Naive thymus-derived CD4-positive, alpha-beta T cell (primary cell): ENCODE measurements at regions not wholly inside any gene's neighbourhood (a gene's known extent, or its start where the extent isn't known, plus 50 kb on each side); places are given as distances from the start of the nearest gene placed in this dataset.

Experiments used
- ATAC-seq: fragments of 150-1000 bp; cut with Tn5 transposase; 2 replicates; pipeline ENCODE4 v1.10.0; 2021; ENCODE audit warnings: mild to moderate bottlenecking, moderate library complexity
- CTCF ChIA-PET: fragments of 350-600 bp; sonication (Branson Sonifier 250); formaldehyde crosslinking; loops from one replicate; lab custom pipeline; 2021; ENCODE audit warnings: antibody characterized with exemption; lab: Charles Lee
- POLR2A ChIA-PET: fragments of 350-600 bp; sonication (Branson Sonifier 250); formaldehyde crosslinking; loops from one replicate; lab custom pipeline; 2021; ENCODE audit warnings: antibody characterized with exemption, inconsistent platforms; lab: Charles Lee
- DNase-seq, 9 donors: peaks; one replicate each; pipeline versions ENCODE4 v3.0.0 to v3.0.0-alpha.2; 2020 to 2022; ENCODE audit warnings: mixed read lengths in 1 of 9
- H3K27ac ChIP-seq: one replicate; pipeline ENCODE4 v1.7.0; 2013; ENCODE audit warnings: mild to moderate bottlenecking, low read depth, low read length, moderate library complexity
- H3K27me3 ChIP-seq, 2 donors: one replicate each; pipeline ENCODE4 v1.7.0; 2013; ENCODE audit warnings: low read length in 2 of 2, mild to moderate bottlenecking in 2 of 2, moderate library complexity in 2 of 2; ENCODE audit not compliant: control insufficient read depth in 2 of 2, insufficient read depth in 2 of 2
- H3K36me3 ChIP-seq, 3 experiments: 1 replicate in 2 of 3; 2 replicates in 1 of 3; pipeline ENCODE4 v1.7.0; 2013; ENCODE audit warnings: low read length in 3 of 3, mild to moderate bottlenecking in 3 of 3, moderate library complexity in 1 of 3; ENCODE audit not compliant: insufficient read depth in 3 of 3, control insufficient read depth in 2 of 3
- H3K4me1 ChIP-seq, 2 donors: one replicate each; pipeline ENCODE4 v1.7.0; 2013; ENCODE audit warnings: low read length in 2 of 2, mild to moderate bottlenecking in 2 of 2, moderate library complexity in 1 of 2; ENCODE audit not compliant: control insufficient read depth in 2 of 2, insufficient read depth in 2 of 2
- H3K4me3 ChIP-seq: 2 replicates; pipeline ENCODE4 v1.7.0; 2013; ENCODE audit warnings: mild to moderate bottlenecking, low read length
- H3K9me3 ChIP-seq, 3 experiments: 1 replicate in 2 of 3; 2 replicates in 1 of 3; pipeline ENCODE4 v1.7.0; 2013; ENCODE audit warnings: low read length in 3 of 3; ENCODE audit not compliant: control insufficient read depth in 2 of 3
- H3K27ac Mint-ChIP-seq, 9 donors: one replicate each; pipeline ENCODE4 v1.8.0; 2020 to 2022; ENCODE audit warnings: mixed read lengths in 9 of 9, mild to moderate bottlenecking in 8 of 9, moderate library complexity in 5 of 9, inconsistent platforms in 2 of 9
- H3K27me3 Mint-ChIP-seq, 5 donors: one replicate each; pipeline ENCODE4 v1.8.0; 2021 to 2022; ENCODE audit warnings: mixed read lengths in 5 of 5, mild to moderate bottlenecking in 1 of 5
- H3K36me3 Mint-ChIP-seq, 5 donors: one replicate each; pipeline ENCODE4 v1.8.0; 2020 to 2022; ENCODE audit warnings: mixed read lengths in 5 of 5, mild to moderate bottlenecking in 3 of 5, inconsistent platforms in 1 of 5
- H3K4me1 Mint-ChIP-seq, 7 donors: one replicate each; pipeline ENCODE4 v1.8.0; 2020 to 2022; ENCODE audit warnings: mixed read lengths in 7 of 7, mild to moderate bottlenecking in 3 of 7, inconsistent platforms in 1 of 7
- H3K4me3 Mint-ChIP-seq, 10 donors: one replicate each; pipeline ENCODE4 v1.8.0; 2020 to 2022; ENCODE audit warnings: mild to moderate bottlenecking in 10 of 10, mixed read lengths in 10 of 10, moderate library complexity in 6 of 10, inconsistent platforms in 2 of 10
- H3K9me3 Mint-ChIP-seq, 11 donors: one replicate each; pipeline ENCODE4 v1.8.0; 2020 to 2022; ENCODE audit warnings: mixed read lengths in 11 of 11, mild to moderate bottlenecking in 4 of 11, inconsistent platforms in 1 of 11, moderate library complexity in 1 of 11
- intact Hi-C, 2 donors: fragments of 100-400 bp; cut with micrococcal nuclease; formaldehyde crosslinking; loops; one replicate each; pipeline ENCODE4 v1.15.1; 2023

GRCh38 chr2:187934236-187934635 lies 357.4 kb upstream of the GULP1 start:
- H3K4me1 ChIP-seq: no peaks in the 10 kb centered on the region

GRCh38 chr2:187934692-187935091 lies 357.0 kb upstream of the GULP1 start:
- no peak overlapping the region for H3K4me3 Mint-ChIP-seq
- intact Hi-C loops: no loop called here
- POLR2A ChIA-PET: no interaction called here
- Histone ChIP-seq H3K4me3 (no peak overlapping the region), H3K27ac (no peak overlapping the region), H3K36me3 (no peaks in the 10 kb centered on the region), H3K9me3 (no peaks in the 10 kb centered on the region), H3K4me1 (no peaks in the 10 kb centered on the region), H3K27me3 (no peaks in the 10 kb centered on the region)
- H3K4me1 Mint-ChIP-seq: no peaks in the 10 kb centered on the region
- ATAC-seq (no peak), DNase-seq (no peak)
- CTCF ChIA-PET: no interaction called here
- H3K27ac Mint-ChIP-seq: no peak overlapping the region
- no peaks in the 10 kb centered on the region for H3K27me3 Mint-ChIP-seq
- no peaks in the 10 kb centered on the region for H3K36me3 Mint-ChIP-seq
- H3K9me3 Mint-ChIP-seq: peaks cover 0 to 1% (median 0%) of the 10 kb centered on the region in 11 donors

More at GRCh38 chr2:187934236-187934635, 357.4 kb upstream of the GULP1 start:
- Mint-ChIP-seq H3K4me1 (no peaks in the 10 kb centered on the region), H3K9me3 (peaks cover 0 to 1% (median 0%) of the 10 kb centered on the region in 11 donors), H3K4me3 (no peak overlapping the region), H3K27ac (no peak overlapping the region), H3K27me3 (peaks cover 0 to 3% (median 0%) of the 10 kb centered on the region in 5 donors), H3K36me3 (no peaks in the 10 kb centered on the region)
- no peaks in the 10 kb centered on the region for H3K36me3 ChIP-seq
- ATAC-seq (no peak), DNase-seq (no peak)
- no peaks in the 10 kb centered on the region for H3K9me3 ChIP-seq
- POLR2A ChIA-PET: no interaction called here
- intact Hi-C loops: no loop called here
- H3K27ac ChIP-seq: no peak overlapping the region
- CTCF ChIA-PET: no interaction called here
- H3K4me3 ChIP-seq: no peak overlapping the region
- no peaks in the 10 kb centered on the region for H3K27me3 ChIP-seq

- Mint-ChIP-seq H3K4me3 (no peak overlapping the region), H3K36me3 (no peaks in the 10 kb centered on the region), H3K9me3 (peaks cover 0 to 1% (median 0%) of the 10 kb centered on the region in 11 donors), H3K27ac (no peak overlapping the region), H3K27me3 (no peaks in the 10 kb centered on the region), H3K4me1 (no peaks in the 10 kb centered on the region)
- no peaks in the 10 kb centered on the region for H3K4me1 ChIP-seq
- H3K9me3 ChIP-seq: no peaks in the 10 kb centered on the region
- no peaks in the 10 kb centered on the region for H3K27me3 ChIP-seq
- no peaks in the 10 kb centered on the region for H3K36me3 ChIP-seq
- intact Hi-C loops: no loop called here
- no peak overlapping the region for H3K27ac ChIP-seq
- ChIA-PET CTCF (no interaction called here), POLR2A (no interaction called here)
- ATAC-seq (no peak), DNase-seq (no peak)
- no peak overlapping the region for H3K4me3 ChIP-seq
Measured at GRCh38 chr2:187935126-187935525, 356.5 kb upstream of the GULP1 start.

GRCh38 chr2:187936228-187936627 lies 355.4 kb upstream of the GULP1 start:
- H3K4me3 Mint-ChIP-seq: no peak overlapping the region
- H3K27me3 Mint-ChIP-seq: no peaks in the 10 kb centered on the region
- no peaks in the 10 kb centered on the region for H3K4me1 ChIP-seq
- H3K27ac Mint-ChIP-seq: no peak overlapping the region
- H3K4me3 ChIP-seq: no peak overlapping the region
- H3K36me3 ChIP-seq: no peaks in the 10 kb centered on the region
- no peak overlapping the region for H3K27ac ChIP-seq
- H3K9me3 ChIP-seq: no peaks in the 10 kb centered on the region
- ATAC-seq (no peak), DNase-seq (no peak)
- H3K9me3 Mint-ChIP-seq: peaks cover 0 to 1% (median 0%) of the 10 kb centered on the region in 11 donors
- H3K4me1 Mint-ChIP-seq: no peaks in the 10 kb centered on the region
- CTCF ChIA-PET: no interaction called here
- intact Hi-C loops: no loop called here
- POLR2A ChIA-PET: no interaction called here
- no peaks in the 10 kb centered on the region for H3K36me3 Mint-ChIP-seq
- no peaks in the 10 kb centered on the region for H3K27me3 ChIP-seq

GRCh38 chr2:187939180-187939579 lies 352.5 kb upstream of the GULP1 start:
- H3K4me1 Mint-ChIP-seq: no peaks in the 10 kb centered on the region
- ChIA-PET POLR2A (no interaction called here), CTCF (no interaction called here)
- no peak overlapping the region for H3K4me3 Mint-ChIP-seq
- no peak overlapping the region for H3K27ac Mint-ChIP-seq
- intact Hi-C loops: no loop called here
- no peaks in the 10 kb centered on the region for H3K36me3 Mint-ChIP-seq
- Histone ChIP-seq H3K36me3 (no peaks in the 10 kb centered on the region), H3K9me3 (no peaks in the 10 kb centered on the region), H3K4me1 (no peaks in the 10 kb centered on the region), H3K27me3 (no peaks in the 10 kb centered on the region), H3K27ac (no peak overlapping the region), H3K4me3 (no peak overlapping the region)
- no peaks in the 10 kb centered on the region for H3K27me3 Mint-ChIP-seq
- H3K9me3 Mint-ChIP-seq: peaks cover 0 to 1% (median 0%) of the 10 kb centered on the region in 11 donors
- ATAC-seq (no peak), DNase-seq (no peak)

GRCh38 chr2:187942876-187943275 lies 348.8 kb upstream of the GULP1 start:
- intact Hi-C loops: no loop called here
- Histone ChIP-seq H3K27ac (no peak overlapping the region), H3K27me3 (no peaks in the 10 kb centered on the region), H3K36me3 (no peaks in the 10 kb centered on the region), H3K4me1 (no peaks in the 10 kb centered on the region), H3K9me3 (no peaks in the 10 kb centered on the region), H3K4me3 (no peak overlapping the region)
- no peak overlapping the region for H3K4me3 Mint-ChIP-seq
- H3K4me1 Mint-ChIP-seq: no peaks in the 10 kb centered on the region
- H3K27me3 Mint-ChIP-seq: no peaks in the 10 kb centered on the region
- no peak for DNase-seq
- H3K27ac Mint-ChIP-seq: no peak overlapping the region
- ChIA-PET CTCF (no interaction called here), POLR2A (no interaction called here)
- no peaks in the 10 kb centered on the region for H3K36me3 Mint-ChIP-seq
- peaks cover 0 to 3% (median 0%) of the 10 kb centered on the region in 11 donors for H3K9me3 Mint-ChIP-seq
- ATAC-seq: no peak

GRCh38 chr2:187943772-187944369 lies 347.8 kb upstream of the GULP1 start:
- Histone ChIP-seq H3K27me3 (no peaks in the 10 kb centered on the region), H3K9me3 (no peaks in the 10 kb centered on the region), H3K4me3 (no peak overlapping the region), H3K4me1 (no peaks in the 10 kb centered on the region), H3K36me3 (no peaks in the 10 kb centered on the region), H3K27ac (no peak overlapping the region)
- Mint-ChIP-seq H3K27ac (no peak overlapping the region), H3K27me3 (no peaks in the 10 kb centered on the region), H3K4me3 (no peak overlapping the region), H3K9me3 (peaks cover 0 to 3% (median 0%) of the 10 kb centered on the region in 11 donors), H3K36me3 (no peaks in the 10 kb centered on the region), H3K4me1 (no peaks in the 10 kb centered on the region)
- CTCF ChIA-PET: no interaction called here
- ATAC-seq (no peak), DNase-seq (no peak)
- intact Hi-C loops: no loop called here
- POLR2A ChIA-PET: no interaction called here
